GM12892 (cell line): ENCODE measurements at regions not wholly inside any gene's neighbourhood (a gene's known extent, or its start where the extent isn't known, plus 50 kb on each side); places are given as distances from the start of the nearest gene placed in this dataset.

ENCODE experiments used
- DNase-seq: peaks from one replicate; pipeline ENCODE4 v3.0.0; 2011; ENCODE audit not compliant: insufficient read length
- FAIRE-seq: peaks from 2 replicates; lab custom pipeline; 2011; peaks lifted over from hg19 to GRCh38; lab: Jason Lieb, UNC
- POLR2A ChIP-seq: IDR thresholded peaks from 2 replicates; pipeline ENCODE4 v1.6.1; 2011; ENCODE audit warnings: low read depth, low read length, control low read depth
- POLR2AphosphoS5 ChIP-seq: IDR thresholded peaks from 2 replicates; pipeline ENCODE4 v1.6.1; 2011; ENCODE audit warnings: low read depth, low read length, control low read depth
- TAF1 ChIP-seq: IDR thresholded peaks from 2 replicates; pipeline ENCODE4 v1.6.1; 2011; ENCODE audit warnings: low read depth, mild to moderate bottlenecking, control low read depth, low read length, borderline replicate concordance

DNA sequence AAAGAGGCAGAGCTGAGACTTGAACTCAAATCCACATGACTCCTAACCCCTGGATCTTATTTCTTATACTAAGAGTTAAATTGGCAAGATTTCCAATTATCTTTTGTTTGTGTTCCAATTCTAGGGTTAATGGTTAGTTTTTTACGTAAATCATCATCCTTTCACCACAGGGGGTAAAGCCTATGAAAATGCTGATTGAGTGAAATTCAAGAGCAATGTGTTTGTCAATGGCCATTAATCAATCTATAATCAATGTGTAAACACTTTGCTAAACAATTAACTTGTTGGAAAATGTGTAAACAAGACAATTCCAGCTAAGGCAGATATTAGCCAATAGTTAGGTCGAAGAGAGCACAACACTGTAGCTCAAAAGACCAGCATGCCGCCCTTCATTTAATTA, 376.5 kb upstream of the ACVR2A start:
- FAIRE-seq (no peak), DNase-seq (no peak)

DNA sequence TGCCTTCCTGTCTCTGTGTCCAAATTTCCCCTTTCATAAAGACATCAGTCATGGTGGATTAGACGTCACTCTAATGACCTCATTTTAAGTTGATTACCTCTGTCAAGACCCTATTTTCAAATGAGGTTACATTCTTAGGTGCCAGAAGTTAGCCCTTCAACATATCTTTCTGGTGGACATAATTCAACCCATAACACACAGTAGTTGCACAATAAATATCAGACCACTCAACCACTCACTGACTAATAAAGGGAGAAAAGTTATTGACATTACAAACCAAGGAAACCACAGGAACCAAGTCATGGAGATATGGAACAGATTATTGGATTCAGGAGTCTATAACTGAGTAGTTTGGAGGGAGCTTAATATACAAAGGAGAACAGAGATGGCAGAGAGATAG, 377.4 kb upstream of the ACVR2A start:
- FAIRE-seq (no peak), DNase-seq (no peak)
- no peak for TF ChIP-seq TAF1
- TF ChIP-seq POLR2AphosphoS5 = no peak
- no peak for TF ChIP-seq POLR2A

More for the DNA sequence above, 376.5 kb upstream of the ACVR2A start:
- TF ChIP-seq POLR2A (no peak), POLR2AphosphoS5 (no peak), TAF1 (no peak)

DNA sequence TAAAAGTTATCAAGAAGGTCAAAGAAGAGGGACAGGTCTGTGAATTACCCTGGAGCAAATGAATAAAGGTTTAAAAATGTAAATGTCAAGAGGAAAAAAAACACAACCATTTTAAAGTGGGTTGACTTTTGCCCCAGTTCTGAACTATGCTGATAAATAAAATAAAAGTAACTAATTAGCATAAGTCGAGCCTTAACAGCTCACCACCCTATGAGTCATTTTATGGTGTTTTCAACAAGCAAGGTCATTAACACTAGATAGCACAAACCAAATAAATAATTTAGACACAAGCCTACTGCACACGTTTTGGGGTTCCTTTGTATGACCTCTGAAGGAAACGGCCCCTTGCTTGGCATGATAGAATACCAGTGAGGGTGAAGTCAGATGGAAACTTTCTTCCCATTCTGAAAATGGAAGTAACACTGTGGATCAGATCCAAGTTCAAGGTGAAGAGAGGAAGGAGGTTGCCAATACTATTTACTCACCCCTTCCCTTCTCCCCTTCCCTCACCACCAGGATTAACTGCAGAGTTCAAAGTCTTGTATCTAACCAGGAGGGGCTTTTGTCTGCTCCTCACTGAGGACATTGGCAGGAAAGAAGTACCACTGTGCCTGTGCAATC, 380.0 kb upstream of the ACVR2A start:
- FAIRE-seq (no peak), DNase-seq (no peak)
- TF ChIP-seq TAF1 (no peak), POLR2A (no peak)

DNA sequence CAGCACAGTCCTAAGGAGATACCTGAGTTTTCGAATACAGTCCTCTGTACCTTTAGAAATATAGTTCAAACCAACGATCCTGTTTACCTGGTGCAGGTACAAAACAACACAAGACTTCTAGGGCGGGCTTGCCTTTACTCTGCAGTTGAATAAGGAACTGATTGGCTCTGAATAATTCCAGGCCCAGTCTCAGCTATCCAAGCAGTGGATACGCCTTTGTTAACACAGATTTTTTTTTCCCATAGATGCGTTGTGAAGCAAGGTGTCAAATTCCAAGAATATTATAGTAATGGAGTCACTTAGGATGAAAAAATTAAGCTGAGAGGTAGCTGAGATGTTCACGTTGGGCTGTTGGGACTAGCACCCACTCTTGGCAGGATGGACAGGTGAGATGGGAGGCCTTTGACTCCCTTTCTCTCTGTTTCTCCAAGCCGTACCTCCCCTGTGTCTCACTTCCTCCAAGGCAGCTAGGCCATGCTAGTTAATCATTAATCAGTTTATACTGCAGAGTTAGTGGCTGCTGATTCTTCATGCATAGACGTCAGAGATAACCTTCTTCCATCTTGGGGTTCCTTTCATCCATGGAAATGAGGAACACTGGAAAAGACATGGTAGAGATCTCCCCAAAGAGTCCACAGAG, 380.8 kb upstream of the ACVR2A start:
- no peak for FAIRE-seq
- no peak for TF ChIP-seq TAF1
- no peak for TF ChIP-seq POLR2AphosphoS5
- TF ChIP-seq POLR2A = no peak
- no peak for DNase-seq

DNA sequence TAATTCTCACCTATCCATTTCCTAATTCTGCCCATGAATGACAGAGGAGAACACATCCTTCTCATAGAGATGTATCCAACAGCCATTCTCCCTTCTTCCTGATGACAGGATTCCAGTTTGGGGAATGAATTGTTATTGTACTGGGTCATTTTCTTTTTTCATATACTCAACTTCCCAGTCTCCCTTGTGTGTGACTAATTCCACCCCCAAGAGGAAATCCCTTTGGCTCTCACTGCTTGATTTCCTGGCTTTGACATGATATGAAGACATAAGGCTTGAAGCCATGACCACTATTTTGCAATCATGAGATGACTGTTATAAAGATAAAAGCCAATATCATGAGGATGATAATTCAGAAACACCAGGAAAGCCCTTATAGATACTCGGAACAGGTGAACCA, 384.7 kb upstream of the ACVR2A start:
- DNase-seq (no peak), FAIRE-seq (no peak)
- TF ChIP-seq POLR2A (no peak), TAF1 (no peak)

DNA sequence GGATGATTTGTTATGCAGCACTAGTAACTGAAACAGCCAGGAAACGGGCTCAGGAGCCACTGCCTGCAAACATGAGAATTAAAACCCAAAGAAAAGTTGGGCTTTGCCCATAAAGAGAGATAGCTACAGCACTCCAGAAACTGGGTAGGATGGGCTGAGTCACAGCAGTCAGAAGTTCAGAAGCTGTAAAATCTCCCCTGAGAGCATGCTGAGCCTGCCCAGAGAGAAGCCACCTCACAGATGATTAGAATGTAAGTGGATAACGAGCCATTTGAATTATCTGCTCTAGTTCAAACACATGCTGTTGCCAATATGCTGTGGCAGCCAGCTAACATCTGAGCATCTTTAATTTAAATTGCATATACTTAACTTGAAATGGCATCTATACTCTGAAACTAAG, 388.1 kb upstream of the ACVR2A start:
- DNase-seq (no peak), FAIRE-seq (no peak)
- TF ChIP-seq POLR2A (no peak), POLR2AphosphoS5 (no peak), TAF1 (no peak)

DNA sequence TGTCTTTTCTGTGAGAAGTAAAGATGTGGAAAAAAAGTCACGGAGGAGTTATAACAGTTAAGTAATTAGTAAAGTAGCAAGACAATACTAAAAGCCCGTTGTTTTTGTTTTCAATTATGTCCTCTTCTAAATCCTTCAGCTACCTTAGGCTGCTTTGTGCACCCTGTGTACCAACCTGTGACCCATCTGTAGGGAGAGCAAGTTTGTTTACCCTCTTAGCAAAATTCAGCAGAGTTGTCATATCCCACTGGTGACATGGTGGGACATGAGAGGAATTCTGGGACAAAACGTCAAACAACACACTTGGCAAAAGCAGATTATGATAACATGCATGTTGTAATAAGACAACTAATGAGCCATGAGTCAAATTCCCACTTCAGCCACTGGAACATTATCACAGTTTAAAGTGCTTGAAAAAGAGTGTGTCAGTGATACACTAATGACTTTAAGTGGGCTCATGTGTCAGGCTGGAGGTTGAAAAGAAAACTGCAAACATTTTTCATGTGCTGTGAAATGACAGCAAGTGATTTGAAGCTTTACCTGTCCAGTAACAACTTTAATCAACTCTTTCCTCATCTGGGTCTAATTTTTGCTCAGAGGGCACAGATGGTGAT, 392.8 kb upstream of the ACVR2A start:
- TF ChIP-seq POLR2AphosphoS5 (no peak), TAF1 (no peak), POLR2A (no peak)
- FAIRE-seq (no peak), DNase-seq (no peak)

DNA sequence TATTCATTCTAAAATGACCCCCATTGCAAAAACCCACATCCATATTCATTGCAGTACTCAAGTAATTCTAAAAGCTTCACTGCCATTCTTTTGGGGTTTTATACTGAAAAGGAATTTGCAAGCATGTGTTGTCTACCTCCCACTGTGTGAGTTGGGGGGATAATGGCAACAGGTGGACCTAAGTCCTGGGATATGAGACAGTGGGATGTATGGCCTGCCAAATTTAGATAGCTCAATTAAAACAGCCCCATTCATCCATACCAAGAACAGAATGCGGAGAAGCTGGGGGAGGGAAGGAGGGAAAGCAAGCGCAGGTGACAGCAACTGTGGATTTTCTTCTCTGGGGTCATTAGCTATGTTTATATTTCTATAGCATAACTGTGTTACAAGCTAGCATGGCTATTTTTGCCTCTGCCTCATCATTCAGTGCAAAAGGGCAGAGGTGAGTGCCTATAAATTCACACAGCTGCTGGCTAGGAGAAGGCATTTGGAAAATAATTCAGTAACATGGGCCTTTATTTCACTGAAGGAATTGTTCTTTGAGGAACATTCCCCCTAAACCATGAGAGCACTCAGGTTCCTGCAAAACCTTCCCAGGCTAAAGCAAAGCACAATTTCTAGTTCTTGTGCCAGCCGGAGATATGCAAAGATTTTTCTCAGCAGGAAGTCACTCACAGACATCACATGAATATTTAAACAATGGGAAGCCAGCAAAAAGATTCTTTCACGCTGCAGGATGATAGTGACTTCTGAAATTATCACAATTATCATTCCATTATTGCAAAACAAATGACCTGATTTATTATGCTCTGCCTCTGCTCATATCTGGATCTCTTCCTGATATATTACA, 393.9 kb upstream of the ACVR2A start:
- FAIRE-seq = no peak
- no peak for TF ChIP-seq POLR2A
- no peak for DNase-seq

DNA sequence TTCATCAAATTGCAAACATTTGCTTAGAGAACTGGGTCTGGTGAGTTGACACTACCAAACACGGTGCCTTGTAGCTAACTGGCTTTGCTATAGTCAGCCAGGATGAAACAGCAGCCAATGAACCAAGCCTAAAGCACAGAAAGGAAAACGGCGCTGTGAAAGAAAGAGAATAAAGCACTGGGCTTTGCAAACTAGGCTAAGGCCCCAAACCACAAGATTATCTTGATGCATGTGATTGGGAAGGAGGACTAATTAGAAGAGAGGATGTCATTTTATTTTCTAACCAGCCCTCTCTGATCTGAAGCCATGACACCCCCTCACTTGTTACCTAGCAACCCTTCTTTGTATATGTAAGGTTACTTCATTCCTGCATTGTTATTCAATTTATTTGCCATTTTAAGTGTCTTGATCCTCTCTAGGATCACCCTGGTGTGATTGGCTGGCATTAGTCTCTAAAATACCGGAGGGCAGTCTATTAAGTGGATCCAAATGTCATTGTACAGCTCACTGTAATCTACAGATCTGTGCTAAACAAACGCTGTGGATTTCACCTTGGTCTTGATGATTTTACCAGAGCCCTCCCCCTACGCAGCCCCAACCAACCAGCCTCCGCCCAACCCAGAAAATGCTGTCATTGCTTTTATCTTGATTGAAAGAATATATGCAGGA, 395.4 kb upstream of the ACVR2A start:
- no peak for TF ChIP-seq POLR2AphosphoS5
- no peak for TF ChIP-seq POLR2A
- no peak for TF ChIP-seq TAF1
- FAIRE-seq (no peak), DNase-seq (no peak)

DNA sequence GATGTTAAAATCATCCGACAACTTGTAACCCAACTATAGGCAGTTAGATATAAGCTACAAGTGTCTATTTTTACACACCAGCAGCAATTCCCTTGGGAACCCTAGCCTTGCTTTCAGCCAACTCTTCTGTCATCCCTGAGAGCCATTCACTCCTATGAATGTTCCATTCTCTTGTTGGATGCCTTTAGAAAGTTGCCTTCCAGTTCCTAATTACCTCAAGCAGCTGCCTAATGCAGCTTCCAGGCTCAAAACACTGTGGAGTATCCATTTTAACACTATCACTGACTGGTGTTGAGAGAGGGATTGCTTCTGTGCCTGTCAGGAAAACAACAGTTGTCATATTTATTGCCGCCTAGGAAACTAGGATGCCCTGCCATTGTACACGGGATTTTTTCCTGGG, 402.0 kb upstream of the ACVR2A start:
- FAIRE-seq (no peak), DNase-seq (no peak)
- TF ChIP-seq TAF1 (no peak), POLR2A (no peak), POLR2AphosphoS5 (no peak)

DNA sequence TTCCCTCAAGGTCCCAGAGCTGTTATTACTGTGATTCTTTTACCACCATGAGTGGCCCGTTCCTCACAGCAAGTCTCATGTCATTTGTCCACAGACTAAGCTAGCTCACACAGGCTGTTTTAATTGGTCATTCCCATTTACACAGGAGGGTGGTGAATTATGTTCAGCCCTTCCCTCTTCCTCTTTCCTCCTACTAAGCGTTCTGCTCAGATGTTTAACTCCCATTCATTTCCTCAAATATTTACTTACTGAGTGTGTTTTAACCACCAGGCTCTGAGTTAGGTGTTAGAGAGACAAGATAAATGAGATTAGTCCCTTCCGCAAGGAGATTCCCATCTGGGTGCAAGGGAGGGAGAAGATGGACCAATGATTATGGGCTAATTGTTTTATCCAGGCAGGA, 403.6 kb upstream of the ACVR2A start:
- DNase-seq (no peak), FAIRE-seq (no peak)
- TF ChIP-seq POLR2A (no peak), TAF1 (no peak), POLR2AphosphoS5 (no peak)
